ENCODE measurements at regions not wholly inside any gene's neighbourhood (a gene's known extent, or its start where the extent isn't known, plus 50 kb on each side); places are given as distances from the start of the nearest gene placed in this dataset.
"Not testable (repeated sequence)": the region's sequence is repeated elsewhere in the genome, so short reads cannot be mapped to it uniquely, and the experiment has no call there.

DNA sequence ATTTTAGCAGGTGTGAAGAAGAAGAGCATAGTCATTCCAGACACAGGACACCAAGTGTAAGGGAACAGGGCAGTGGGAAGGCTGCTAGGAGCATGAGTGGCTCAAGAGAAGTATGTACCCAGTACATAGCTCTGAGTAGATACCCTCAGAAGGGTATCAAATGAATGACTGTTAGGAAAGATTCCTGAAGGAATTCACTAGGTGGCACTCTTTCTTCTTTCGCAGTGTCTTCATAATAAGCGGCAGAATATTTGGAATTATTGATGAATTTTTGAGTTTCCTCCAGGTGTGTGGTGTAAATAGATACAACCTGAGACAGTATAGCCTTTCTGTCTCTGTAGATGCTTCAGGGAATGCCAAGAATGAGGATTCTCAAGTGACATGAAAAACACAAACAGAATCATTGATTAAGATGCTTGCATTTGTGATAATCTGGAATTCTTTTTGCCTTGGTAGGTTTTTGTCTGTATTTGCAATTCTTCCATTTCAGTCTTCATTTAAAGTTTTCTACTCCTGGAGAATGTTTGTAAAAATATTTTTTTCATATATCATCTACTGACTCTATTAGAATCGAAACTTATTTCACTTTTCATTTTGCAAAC lies 264.3 kb upstream of the RIMS1 start:
- no peak for DNase-seq

DNA sequence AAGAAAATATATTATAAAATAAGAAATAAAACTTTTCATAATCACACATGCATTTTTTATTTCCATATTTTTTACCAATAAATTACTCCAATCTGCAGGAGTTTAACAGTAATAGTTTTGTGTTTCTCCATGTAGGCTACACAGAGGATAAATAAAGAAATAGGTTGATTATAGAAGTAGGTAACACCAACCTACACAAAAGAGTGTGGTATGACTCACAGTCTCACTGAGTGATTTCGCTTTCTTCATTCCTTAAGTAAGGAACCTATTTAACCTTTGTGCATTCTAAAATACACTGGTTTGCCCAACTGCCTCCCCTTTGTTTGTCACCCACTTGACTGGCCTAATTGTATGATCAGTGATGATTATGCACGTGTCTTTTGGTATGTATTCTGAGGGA lies 244.2 kb upstream of the RIMS1 start:
- DNase-seq = no peak

DNA sequence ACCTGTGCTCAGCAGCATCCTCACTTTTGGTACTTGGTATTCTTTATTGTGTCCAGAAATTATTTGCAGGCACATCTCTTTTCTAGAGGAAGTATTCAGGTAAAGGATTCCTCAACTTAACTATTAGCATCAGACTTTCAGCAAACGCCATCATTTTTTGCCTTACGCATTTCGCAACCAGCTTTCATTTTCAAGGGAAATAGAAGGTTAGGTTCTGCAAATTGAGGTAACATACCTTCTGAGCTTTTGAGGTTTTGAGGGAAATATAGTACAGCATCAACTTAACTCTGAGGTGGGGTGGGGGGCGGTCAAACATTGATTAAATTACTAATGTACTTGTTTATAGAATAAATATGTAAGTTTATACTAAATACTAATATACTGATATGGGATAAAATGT lies 243.6 kb upstream of the RIMS1 start:
- DNase-seq = no peak

DNA sequence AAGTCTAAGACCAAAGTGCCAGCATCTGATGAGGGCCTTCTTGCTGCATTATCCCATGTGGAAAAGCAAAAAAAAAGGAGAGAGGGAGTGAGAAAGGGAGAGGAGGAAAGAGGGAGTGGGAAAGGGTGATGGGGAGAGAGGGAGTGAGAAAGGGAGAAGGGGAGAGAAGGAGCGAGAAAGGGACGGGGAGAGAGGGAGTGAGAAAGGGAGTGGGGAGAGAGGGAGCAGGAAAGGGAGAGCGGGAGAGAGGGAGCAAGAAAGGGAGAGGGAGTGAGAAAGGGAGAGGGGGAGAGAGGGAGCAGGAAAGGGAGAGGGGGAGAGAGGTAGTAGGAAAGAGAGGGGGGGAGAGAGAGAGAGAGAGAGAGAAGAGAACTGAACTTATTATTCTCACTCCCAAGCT lies 241.1 kb upstream of the RIMS1 start:
- DNase-seq = no peak

DNA sequence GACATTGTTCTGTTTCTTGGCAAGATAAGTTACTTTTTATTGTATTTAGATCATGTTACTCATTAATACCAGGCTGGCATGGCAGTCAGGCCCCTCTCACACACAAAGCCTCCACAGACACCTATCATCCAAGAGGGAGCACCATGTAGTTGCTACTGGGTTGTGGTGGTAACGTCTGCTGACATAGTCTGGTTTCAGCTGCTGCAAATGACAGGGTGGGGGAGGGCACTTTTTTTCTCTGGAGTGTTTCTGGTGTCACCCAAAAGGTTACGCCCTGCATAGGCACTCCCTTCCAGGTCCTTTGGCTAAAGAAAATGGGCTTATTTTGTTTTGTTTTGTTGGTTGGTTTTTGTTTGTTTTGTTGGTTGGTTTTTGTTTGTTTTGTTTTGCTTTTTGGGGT lies 236.4 kb upstream of the RIMS1 start:
- no peak for DNase-seq

DNA sequence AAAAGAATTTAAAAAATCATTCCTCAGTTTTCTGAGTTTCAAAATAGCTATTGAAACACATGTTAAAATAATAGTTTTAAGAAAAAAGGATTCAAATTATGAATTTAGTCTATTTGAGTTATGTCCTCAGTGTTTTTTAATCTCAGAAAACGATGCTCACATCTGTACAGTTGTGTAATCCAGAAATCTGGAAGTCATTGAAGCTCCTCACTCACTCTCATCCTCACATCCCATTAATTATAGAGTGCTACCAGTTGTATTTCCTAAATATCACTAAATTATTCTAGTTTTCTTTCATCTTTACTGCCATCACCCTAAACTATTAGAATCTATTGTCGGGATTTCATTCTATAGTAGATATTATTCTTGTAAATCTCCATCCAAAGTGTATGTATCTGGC lies 234.7 kb upstream of the RIMS1 start:
- no peak for DNase-seq

DNA sequence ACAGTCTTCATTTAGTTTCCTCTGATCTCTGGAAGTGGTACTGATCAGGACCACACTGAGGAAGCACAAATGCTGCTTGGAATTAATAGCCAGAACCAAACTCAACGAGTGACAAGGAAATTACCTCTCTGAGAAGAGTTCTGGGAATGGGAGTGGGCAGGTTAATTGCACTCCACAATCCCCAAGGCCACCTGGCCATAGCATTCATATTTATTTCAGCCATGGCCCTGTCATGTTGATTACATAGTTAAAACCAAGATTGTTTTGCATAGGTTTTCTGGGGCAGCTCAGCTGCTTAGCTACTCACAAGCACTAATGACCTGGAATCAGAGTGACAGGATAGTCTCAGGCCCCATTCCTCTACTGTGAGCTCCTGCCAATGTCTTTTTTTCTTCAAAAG lies 230.2 kb upstream of the RIMS1 start:
- DNase-seq = no peak

DNA sequence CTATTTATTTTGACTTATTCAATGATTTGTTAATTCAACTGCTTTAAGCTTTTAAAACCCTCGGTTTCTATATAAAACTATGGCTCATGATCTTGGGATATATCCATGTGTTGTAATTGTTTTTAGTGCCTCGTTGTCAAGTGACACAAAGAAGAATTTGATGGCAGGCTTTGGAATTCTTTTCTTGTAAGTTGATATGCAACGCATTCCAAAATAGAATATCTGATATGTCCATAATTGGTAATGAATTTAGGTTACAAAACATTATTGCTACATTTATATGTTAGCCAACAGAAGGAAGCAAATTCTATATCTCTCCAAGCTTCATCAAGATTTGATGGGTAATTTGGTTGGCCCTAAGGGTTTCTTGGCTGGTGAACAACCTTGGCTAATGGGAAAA lies 220.4 kb upstream of the RIMS1 start:
- DNase-seq = no peak

DNA sequence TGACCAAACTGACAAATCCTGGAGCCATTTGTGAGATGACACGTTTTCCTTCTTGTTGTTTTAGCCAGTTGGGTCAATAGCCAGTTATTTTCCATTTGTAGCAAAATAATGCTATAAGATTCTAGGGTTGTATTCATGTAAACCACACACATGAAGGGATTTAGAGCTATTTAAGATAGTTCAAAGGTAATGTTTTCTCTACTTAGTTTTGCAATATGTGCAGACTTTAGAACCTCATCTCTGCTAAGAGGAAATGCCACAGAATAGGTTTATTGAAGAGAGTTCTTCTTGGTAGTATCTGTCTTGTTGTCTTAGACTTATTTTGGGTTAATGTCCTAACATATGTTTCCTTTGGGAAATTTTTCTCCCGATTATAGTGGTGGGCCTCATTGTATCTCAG lies 213.5 kb upstream of the RIMS1 start:
- no peak for DNase-seq

DNA sequence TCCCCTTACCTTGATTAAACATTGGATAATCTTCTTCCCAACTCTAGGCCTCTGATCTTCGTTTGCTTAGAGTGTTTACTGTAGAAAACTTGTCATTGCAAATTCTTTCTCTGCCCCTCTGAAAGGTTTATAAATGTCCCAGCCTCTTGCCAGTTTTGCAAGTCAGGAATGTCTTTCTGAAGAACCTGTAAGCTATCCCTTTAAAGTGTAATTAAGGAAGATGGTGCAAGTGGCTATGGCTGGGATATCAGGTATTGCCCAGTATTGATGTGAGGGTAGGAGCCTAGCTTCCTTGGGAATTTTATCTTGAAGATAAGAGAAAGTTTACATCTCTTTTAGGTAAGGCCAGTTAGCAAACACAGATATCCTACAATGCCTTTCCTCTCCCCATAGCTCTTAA lies 211.0 kb upstream of the RIMS1 start:
- no peak for DNase-seq

DNA sequence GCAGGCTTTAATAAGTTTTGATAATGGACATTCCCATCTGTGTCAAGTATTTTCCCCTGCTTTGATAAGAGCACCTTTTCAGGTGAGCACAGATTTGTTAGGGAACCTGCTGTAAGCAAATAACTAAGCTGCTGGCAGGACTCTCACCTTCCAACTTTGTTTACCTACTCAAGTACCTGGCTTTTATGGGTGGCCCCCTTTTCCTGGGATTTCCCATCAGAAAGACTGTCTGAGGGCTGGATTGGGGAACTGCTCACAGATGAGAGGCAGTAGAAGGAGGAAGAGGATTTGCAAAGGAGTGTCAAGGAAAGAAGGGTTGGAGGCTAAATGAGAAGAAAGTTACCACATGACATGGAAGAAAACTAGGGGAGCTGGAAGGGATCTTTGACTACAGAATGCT lies 210.1 kb upstream of the RIMS1 start:
- DNase-seq = no peak

DNA sequence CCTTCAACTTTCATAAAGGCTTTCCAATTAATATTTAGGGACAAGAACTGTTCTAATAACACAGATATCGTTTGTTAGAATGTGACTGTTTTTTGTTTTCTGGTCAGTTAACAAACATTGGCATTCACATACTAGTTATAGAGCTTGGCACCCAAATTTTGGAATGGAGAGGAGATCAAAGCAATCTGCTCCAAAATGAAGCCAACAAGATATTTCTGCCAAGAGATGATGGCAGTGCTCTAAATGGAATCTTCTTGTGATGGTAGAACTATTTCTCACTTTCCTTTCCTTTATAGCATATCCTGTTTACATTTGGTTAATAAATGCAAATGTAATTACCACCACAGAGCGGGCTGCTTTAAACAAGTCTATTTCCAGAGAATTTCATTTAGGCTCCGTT lies 208.3 kb upstream of the RIMS1 start:
- DNase-seq = no peak

DNA sequence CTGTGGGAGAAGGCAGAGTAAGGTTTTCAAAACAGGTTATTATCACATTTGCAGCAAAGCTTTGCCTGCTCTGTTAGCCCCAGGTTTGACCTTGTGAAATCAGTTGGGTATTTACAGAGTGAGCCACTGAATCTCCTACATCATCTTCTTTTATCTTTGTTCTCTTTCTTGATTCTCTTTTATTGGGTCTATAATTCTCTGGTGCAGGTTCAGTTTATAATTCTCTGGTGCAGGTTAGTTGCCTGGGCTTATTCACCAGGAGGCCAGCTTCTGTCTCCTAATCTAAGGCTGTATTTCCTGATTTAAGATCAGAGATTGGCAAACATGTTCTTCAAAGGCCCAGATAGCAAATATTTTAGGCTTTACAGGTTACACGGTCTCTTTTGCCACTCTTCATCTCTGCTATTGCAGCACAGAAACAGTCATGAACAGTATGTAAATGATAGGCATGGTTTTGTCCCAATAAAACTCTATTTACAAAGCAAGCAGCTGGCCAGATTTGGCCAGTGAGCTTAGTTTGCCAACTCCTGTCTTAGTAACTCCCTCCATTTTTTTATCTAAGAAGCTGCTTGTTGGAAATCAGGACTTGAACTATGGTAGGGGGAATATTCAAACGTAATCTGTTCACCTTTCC lies 205.0 kb upstream of the RIMS1 start:
- no peak for DNase-seq

DNA sequence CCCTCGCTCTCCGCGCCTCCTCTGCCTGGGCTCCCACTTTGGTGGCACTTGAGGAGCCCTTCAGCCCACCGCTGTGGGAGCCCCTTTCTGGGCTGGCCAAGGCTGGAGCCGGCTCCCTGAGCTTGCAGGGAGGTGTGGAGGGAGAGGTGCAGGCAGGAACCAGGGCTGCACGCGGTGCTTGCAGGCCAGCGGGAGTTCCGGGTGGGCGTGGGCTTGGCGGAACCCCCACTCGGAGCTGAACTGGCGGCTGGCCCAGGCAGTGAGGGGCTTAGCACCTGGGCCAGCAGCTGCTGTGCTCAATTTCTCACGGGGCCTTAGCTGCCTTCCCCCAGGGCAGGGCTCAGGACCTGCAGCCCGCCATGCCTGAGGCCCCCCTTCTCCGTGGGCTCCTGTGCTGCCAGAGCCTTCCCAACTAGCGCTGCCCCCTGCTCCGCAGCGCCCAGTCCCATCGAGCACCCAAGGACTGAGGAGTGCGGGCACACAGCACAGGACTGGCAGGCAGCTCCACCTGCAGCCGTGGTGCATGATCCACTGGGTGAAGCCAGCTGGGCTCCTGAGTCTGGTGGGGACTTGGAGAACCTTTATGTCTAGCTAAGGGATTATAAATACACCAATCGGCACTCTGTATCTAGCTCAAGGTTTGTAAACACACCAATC lies 200.2 kb upstream of the RIMS1 start:
- not testable (repeated sequence) for DNase-seq

DNA sequence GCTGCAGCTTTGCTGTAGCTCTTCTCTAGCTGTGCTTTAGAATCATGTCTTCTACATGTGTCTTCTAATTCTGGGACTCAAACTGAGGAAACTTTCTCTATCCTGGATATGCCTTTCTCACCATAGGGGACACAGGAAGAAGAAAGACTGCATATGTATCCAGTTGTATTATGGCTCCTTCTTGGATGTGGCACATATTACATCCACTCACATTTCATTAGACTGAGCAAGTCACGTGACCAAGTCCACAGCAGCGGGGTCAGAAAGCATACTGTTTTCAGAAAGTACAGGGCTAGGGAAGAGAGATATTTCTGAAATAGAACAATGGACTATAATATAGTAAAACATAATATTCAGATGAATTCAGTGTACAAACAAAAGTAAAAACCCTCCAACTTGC lies 187.6 kb upstream of the RIMS1 start:
- DNase-seq = no peak

DNA sequence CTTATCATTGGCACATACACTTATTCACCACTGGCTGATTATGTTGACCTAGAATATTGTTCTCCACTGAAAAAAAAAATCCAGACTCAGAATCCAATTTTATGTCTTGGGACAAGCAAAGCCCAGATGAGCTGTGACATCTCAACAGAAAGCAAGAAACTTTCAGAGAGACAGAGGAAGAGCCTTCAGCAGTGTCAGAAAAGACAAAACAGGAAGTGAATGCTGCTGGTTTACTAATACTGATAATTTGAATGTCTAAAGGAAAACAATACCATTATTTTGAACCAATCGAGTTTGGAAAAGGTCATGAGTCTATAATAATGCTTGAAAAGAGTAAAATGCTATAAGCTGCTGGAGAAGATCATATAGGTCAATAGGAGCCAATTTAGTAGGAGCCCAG lies 179.8 kb upstream of the RIMS1 start:
- no peak for DNase-seq

DNA sequence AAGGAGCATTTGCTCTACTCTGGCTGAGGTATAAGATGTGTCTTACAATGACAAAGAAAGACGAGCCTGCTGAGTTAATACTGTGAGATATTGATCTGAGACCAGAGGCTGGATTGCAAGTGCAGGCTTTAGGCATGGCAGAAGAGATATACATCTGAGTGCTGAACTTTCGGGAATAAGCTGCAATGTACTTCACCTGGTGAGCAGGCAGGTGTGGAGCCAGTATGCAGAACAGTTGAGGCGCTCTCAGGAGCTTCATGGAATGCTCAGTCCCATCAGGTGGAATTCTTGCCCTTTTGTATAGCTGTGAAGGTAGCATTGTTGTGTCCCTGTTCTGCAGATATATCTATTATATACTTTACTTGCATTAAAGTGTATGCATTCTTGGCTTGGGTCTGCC lies 179.3 kb upstream of the RIMS1 start:
- DNase-seq = no peak

DNA sequence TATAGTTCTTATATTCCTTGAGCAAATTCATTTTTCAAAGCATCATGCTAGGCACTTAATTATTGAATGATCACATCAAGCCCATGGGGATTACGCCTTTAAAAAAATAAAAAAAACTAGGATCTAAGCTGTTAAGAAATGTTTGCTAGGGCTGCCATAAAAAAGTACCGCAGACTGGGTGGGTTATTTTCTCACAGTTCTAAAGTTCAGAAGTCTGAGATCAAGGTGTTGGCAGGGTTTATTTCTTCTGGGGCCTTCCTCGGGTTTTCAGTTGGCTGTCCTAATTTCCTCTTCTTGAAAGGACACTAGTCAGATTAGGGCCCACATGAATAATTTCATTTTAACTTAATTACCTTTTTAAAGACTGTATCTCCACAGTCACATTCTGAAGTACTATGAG lies 165.6 kb upstream of the RIMS1 start:
- no peak for DNase-seq

DNA sequence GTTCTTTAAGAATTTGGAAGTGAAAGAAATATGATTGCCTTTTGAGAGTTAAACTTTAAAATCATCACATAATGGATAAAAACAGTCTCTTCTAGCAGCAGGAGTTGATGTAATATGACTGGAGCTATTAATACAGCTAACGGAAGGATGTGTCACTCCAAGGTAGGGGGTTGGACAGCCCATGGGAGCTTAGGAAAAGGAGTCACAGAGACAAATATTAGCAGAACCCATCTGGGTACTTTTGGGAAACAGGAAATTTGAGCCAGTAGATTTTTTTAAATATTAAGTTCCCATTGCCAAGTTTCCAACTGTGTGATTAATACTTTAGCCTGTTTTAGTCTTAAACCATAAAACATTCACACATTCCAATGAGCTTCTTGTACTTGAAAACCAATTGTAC lies 164.7 kb upstream of the RIMS1 start:
- DNase-seq = no peak

DNA sequence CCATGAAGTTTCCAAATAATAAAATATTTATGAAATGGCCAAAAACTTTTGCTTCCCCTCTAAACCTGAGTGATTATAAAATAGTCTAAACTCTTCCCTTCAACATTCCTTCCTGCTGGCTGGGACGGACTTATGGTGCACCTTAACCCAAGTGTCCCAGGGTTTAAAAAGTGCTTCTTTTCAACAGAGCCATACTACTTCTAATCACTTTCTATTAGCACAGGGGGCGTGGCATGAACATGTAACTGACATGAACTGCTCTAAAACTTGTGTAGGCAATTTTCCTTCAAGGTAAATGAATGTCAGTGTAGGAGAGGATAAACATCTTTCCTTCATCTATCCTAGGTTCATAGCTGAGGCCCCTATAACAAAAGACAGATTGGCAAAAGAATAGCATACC lies 163.6 kb upstream of the RIMS1 start:
- no peak for DNase-seq

DNA sequence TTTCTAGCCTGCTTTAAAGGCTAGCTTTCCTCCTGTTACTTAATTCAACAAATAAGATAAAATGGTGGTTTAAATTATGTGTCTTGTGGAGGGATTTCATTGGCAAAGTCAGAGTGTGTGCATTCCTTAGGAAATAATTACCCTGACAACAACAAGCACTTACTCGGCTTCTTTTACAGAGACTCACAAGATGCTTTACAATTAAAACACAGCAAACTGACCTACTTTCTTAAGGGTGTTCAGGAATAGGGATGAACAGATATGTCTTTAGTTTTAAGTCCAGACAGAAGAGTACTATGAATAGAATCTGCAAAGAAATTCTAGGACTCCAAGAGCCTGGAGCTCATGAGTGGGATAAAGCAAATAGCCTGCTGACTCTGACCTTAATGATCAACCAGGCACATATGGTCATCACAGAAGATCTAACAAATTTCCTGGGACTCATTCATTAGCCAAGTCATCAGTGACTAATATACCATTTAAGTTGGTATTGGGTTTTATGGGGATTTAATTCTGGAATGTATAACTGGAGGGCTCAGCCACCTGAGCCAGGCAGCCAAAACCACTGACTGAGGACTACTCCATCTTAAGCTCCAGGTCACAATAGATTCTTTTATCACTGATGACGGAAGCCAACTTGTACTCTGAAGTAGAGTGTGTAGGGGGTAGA lies 161.8 kb upstream of the RIMS1 start:
- no peak for DNase-seq

DNA sequence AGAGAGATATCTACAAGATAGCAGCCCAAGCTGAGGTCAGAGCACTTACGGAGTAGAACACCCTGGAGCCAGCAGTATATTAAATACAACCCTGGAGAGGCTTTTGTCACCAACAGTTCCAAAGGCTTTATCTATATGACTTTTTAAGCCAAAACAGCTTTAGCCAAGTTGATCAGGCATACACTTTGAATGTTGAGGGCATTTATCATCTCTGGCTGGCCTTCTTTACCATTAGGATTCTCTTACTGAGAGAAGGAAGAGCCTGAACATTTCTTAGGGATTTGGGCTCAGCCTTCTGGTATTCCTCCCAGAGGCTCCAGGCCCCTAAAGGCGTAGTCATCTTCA lies 161.3 kb upstream of the RIMS1 start:
- no peak for DNase-seq

DNA sequence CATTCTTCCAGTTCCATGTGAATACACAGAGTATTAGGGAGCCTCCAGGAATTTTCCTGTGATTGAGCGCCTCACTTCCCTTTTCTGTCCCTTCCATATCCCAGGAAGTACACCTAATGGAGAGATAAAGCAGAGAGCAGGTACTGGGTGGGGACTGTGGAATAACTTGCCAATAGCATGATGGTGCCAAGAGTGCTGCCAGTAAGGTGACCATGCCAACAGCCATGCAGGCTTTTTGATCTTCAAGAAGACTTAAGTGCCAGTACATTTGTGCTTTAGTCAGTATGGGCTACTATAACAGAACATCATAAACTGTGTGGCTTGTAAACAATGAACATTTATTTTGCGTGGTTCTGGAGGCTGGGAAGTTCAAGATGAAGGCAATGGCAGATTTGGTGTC lies 160.2 kb upstream of the RIMS1 start:
- DNase-seq = no peak

DNA sequence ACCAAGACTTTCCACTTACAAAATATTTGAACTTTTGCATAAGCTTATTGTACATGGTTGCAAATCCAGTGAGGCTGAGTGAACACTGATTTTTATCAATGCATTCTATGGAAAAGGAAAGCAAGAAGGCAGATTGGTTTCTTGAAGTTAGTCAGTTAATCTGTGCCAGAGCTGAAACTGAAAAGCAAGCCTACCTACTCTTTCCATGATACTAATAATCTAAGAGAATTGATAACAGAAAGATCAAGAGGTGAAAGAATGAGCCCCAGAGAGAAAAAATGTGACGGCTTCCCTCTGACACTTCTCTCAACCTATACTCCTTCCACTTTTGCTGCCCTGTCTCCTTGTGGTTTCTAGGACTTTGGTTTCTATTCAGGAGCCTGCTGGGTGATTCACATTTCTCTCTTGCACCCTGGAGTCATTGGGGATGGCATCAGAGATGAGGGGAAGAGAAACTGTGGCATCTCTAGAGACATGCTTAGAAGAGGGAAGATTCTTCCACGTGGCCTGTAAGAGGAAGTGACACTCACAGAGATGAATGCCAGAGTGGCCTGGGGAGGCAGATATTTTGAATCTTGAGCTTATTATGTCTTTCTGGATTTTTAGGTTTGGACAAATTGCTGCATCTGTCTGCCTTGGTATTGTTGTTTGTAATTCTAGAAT lies 158.6 kb upstream of the RIMS1 start:
- no peak for DNase-seq
